ENCODE measurements at regions not wholly inside any gene's neighbourhood (a gene's known extent, or its start where the extent isn't known, plus 50 kb on each side); places are given as distances from the start of the nearest gene placed in this dataset.

- POLR2A ChIA-PET: no interaction called here
- CTCF ChIA-PET: interaction anchor here (0.7 kb wide), 1 partner anchor 185 kb away, joined by 5 read pairs; no protein-coding TSS in a partner anchor
- TF ChIP-seq FOXA1 (IDR thresholded peaks at IDR 0.05) (no peak), FOXK2 (IDR thresholded peaks at IDR 0.05) (no peak), FOXM1 (IDR thresholded peaks at IDR 0.05; ENCODE audit: borderline replicate concordance) (no peak), ARNT (IDR thresholded peaks at IDR 0.05) (no peak), ZNF384 (IDR thresholded peaks at IDR 0.05) (no peak), HDGF (IDR thresholded peaks at IDR 0.05; ENCODE audit: borderline replicate concordance) (no peak), L3MBTL2 (conservative IDR thresholded peaks at IDR 0.05) (no peak), PKNOX1 (IDR thresholded peaks at IDR 0.05) (no peak)
- no peak for DNase-seq (ENCODE audit: extremely low spot score)
These were observed 107.1 kb downstream of the BANF2 start for GRCh38 chr20:17806739-17807441.

- DNase-seq (ENCODE audit: extremely low spot score): no peak
- ChIA-PET POLR2A (no interaction called here), CTCF (no interaction called here)
- TF ChIP-seq PKNOX1 (IDR thresholded peaks at IDR 0.05): no peak
- TF ChIP-seq LEF1 (IDR thresholded peaks at IDR 0.05; ENCODE audit: borderline replicate concordance): no peak
- TF ChIP-seq ZNF384 (IDR thresholded peaks at IDR 0.05): no peak
- TF ChIP-seq L3MBTL2 (conservative IDR thresholded peaks at IDR 0.05): no peak
- TF ChIP-seq HDGF (IDR thresholded peaks at IDR 0.05; ENCODE audit: borderline replicate concordance): no peak
- no peak for TF ChIP-seq ELF4 (IDR thresholded peaks at IDR 0.05)
- TF ChIP-seq NFRKB (IDR thresholded peaks at IDR 0.05): no peak
- TF ChIP-seq FOXM1 (IDR thresholded peaks at IDR 0.05; ENCODE audit: borderline replicate concordance): no peak
These were observed 106.3 kb downstream of the BANF2 start for GRCh38 chr20:17806107-17806506.

GRCh38 chr20:17803765-17804164 is 104.0 kb downstream of the BANF2 start:
- DNase-seq (ENCODE audit: extremely low spot score): no peak
- ChIA-PET CTCF (no interaction called here), POLR2A (no interaction called here)
- TF ChIP-seq SUZ12 (IDR thresholded peaks at IDR 0.05) (no peak), FOXA1 (IDR thresholded peaks at IDR 0.05) (no peak), BHLHE40 (IDR thresholded peaks at IDR 0.05; ENCODE audit: borderline replicate concordance) (no peak), ELF4 (IDR thresholded peaks at IDR 0.05) (no peak), ZNF384 (IDR thresholded peaks at IDR 0.05) (no peak), ARNT (IDR thresholded peaks at IDR 0.05) (no peak), FOXM1 (IDR thresholded peaks at IDR 0.05; ENCODE audit: borderline replicate concordance) (no peak), CTBP1 (IDR thresholded peaks at IDR 0.05; ENCODE audit: borderline replicate concordance) (no peak), SP1 (IDR thresholded peaks at IDR 0.05) (no peak), NFRKB (IDR thresholded peaks at IDR 0.05) (no peak), PKNOX1 (IDR thresholded peaks at IDR 0.05) (no peak), FOXK2 (IDR thresholded peaks at IDR 0.05) (no peak), LEF1 (IDR thresholded peaks at IDR 0.05; ENCODE audit: borderline replicate concordance) (no peak), L3MBTL2 (conservative IDR thresholded peaks at IDR 0.05) (no peak)

- CTCF ChIA-PET: no interaction called here
- TF ChIP-seq PKNOX1 (IDR thresholded peaks at IDR 0.05) (no peak), BHLHE40 (IDR thresholded peaks at IDR 0.05; ENCODE audit: borderline replicate concordance) (no peak)
- no peak for DNase-seq (ENCODE audit: extremely low spot score)
- POLR2A ChIA-PET: no interaction called here
These were observed 99.9 kb downstream of the BANF2 start for GRCh38 chr20:17799575-17800227.

- no peak for DNase-seq (ENCODE audit: extremely low spot score)
- TF ChIP-seq ARNT (IDR thresholded peaks at IDR 0.05): no peak
- no peak for TF ChIP-seq TARDBP (IDR thresholded peaks at IDR 0.05)
- TF ChIP-seq PKNOX1 (IDR thresholded peaks at IDR 0.05): no peak
- ChIA-PET POLR2A (no interaction called here), CTCF (no interaction called here)
These were observed 98.8 kb downstream of the BANF2 start for GRCh38 chr20:17798601-17799000.

- DNase-seq (ENCODE audit: extremely low spot score): no peak
- CTCF ChIA-PET: no interaction called here
- TF ChIP-seq NFRKB (IDR thresholded peaks at IDR 0.05): no peak
- no peak for TF ChIP-seq TARDBP (IDR thresholded peaks at IDR 0.05)
- no peak for TF ChIP-seq SP1 (IDR thresholded peaks at IDR 0.05)
- no peak for TF ChIP-seq ZNF384 (IDR thresholded peaks at IDR 0.05)
- TF ChIP-seq L3MBTL2 (conservative IDR thresholded peaks at IDR 0.05): no peak
- TF ChIP-seq SUZ12 (IDR thresholded peaks at IDR 0.05): no peak
- TF ChIP-seq LEF1 (IDR thresholded peaks at IDR 0.05; ENCODE audit: borderline replicate concordance): no peak
- no peak for TF ChIP-seq FOXM1 (IDR thresholded peaks at IDR 0.05; ENCODE audit: borderline replicate concordance)
- POLR2A ChIA-PET: no interaction called here
These were observed 97.8 kb downstream of the BANF2 start for GRCh38 chr20:17797579-17797978.

All from HEK293T (cell line).